B cell (primary cell): ENCODE measurements at regions not wholly inside any gene's neighbourhood (a gene's known extent, or its start where the extent isn't known, plus 50 kb on each side); places are given as distances from the start of the nearest gene placed in this dataset.

Experiments
- ATAC-seq: fragments of 200-7000 bp; cut with Tn5 transposase; one replicate; pipeline ENCODE4 v1.10.0; 2021; ENCODE audit warnings: low read depth, mild to moderate bottlenecking, moderate number of reproducible peaks, moderate library complexity
- CTCF ChIA-PET: fragments of 350-600 bp; sonication (Branson Sonifier 250); formaldehyde crosslinking; loops from one replicate; lab custom pipeline; 2021; ENCODE audit warnings: antibody characterized with exemption, inconsistent platforms; lab: Charles Lee
- POLR2A ChIA-PET: fragments of 350-600 bp; sonication (Branson Sonifier 250); formaldehyde crosslinking; loops from one replicate; lab custom pipeline; 2021; ENCODE audit warnings: antibody characterized with exemption; lab: Charles Lee
- DNase-seq: peaks from one replicate; pipeline ENCODE4 v3.0.0; 2013
- H2AFZ ChIP-seq: 2 replicates; pipeline ENCODE4 v1.6.1; 2012; ENCODE audit warnings: mild to moderate bottlenecking, low read depth, low read length; ENCODE audit not compliant: insufficient read depth, poor library complexity, severe bottlenecking
- H3K27ac ChIP-seq, 2 donors: 1 replicate in 1 of 2; 2 replicates in 1 of 2; pipeline ENCODE4 v1.5.1; 2012 to 2013; ENCODE audit warnings: low read length in 2 of 2, mild to moderate bottlenecking in 2 of 2, moderate library complexity in 1 of 2
- H3K27me3 ChIP-seq, 4 experiments: fragments of 200-600 bp in 1 of 4; sonication (generic) in 1 of 4; replicated peaks in 1 of 4; 1 replicate in 2 of 4; 2 replicates in 2 of 4; pipeline versions ENCODE4 v1.6.1 to v1.7.0; 2013 to 2016; ENCODE audit warnings: low read length in 3 of 4, mild to moderate bottlenecking in 2 of 4, mixed read lengths in 1 of 4, moderate library complexity in 1 of 4; ENCODE audit not compliant: insufficient read depth in 4 of 4, control insufficient read depth in 3 of 4; ENCODE audit errors: control extremely low read depth in 1 of 4
- H3K36me3 ChIP-seq, 2 experiments: replicated peaks in 1 of 2; 1 replicate in 1 of 2; 2 replicates in 1 of 2; pipeline versions ENCODE4 v1.6.1 to v1.7.1; 2013; ENCODE audit warnings: low read length in 1 of 2; ENCODE audit not compliant: insufficient read depth in 2 of 2, control insufficient read depth in 1 of 2; ENCODE audit errors: control extremely low read depth in 1 of 2, extremely low read depth in 1 of 2
- H3K4me1 ChIP-seq, 2 donors: fragments of 200-600 bp in 1 of 2; sonication (generic) in 1 of 2; 1 replicate in 1 of 2; 2 replicates in 1 of 2; pipeline versions ENCODE4 v1.5.1 to v1.6.1; 2013 to 2017; ENCODE audit warnings: low read length in 2 of 2; ENCODE audit not compliant: control insufficient read depth in 2 of 2, insufficient read depth in 2 of 2
- H3K4me2 ChIP-seq: replicated peaks from 2 replicates; pipeline ENCODE3; 2012; ENCODE audit warnings: mild to moderate bottlenecking, low read depth, low read length; ENCODE audit not compliant: poor library complexity, severe bottlenecking
- H3K4me3 ChIP-seq, 5 experiments: fragments of 200-600 bp in 1 of 5; sonication (generic) in 1 of 5; 1 replicate in 3 of 5; 2 replicates in 2 of 5; pipeline versions ENCODE4 v1.5.1 to v1.7.0; 2011 to 2016; ENCODE audit warnings: low read length in 4 of 5, mild to moderate bottlenecking in 4 of 5, low read depth in 2 of 5, control low read depth in 1 of 5, moderate library complexity in 1 of 5; ENCODE audit not compliant: insufficient read depth in 1 of 5; ENCODE audit errors: control extremely low read depth in 1 of 5, extremely low read depth in 1 of 5
- H3K79me2 ChIP-seq: fragments of 200-600 bp; sonication (generic); one replicate; pipeline ENCODE4 v1.6.0; 2016; ENCODE audit warnings: low read length; ENCODE audit not compliant: control insufficient read depth, insufficient read depth
- H3K9ac ChIP-seq: fragments of 200-600 bp; sonication (generic); 2 replicates; pipeline ENCODE4 v1.6.1; 2017; ENCODE audit warnings: mild to moderate bottlenecking, low read length, moderate library complexity
- H3K9me3 ChIP-seq, 3 donors: one replicate each; pipeline versions ENCODE4 v1.6.1 to v1.7.1; 2013; ENCODE audit warnings: low read length in 2 of 3; ENCODE audit not compliant: control insufficient read depth in 2 of 3, insufficient read depth in 1 of 3; ENCODE audit errors: control extremely low read depth in 1 of 3
- H4K20me1 ChIP-seq: 2 replicates; pipeline ENCODE4 v1.6.0; 2012; ENCODE audit warnings: mild to moderate bottlenecking, low read length; ENCODE audit not compliant: insufficient read depth, control insufficient read depth, poor library complexity, severe bottlenecking
- H3K27ac Mint-ChIP-seq: one replicate; pipeline ENCODE4 v1.8.0; 2021; ENCODE audit warnings: mixed read lengths
- H3K27me3 Mint-ChIP-seq: one replicate; pipeline ENCODE4 v1.8.0; 2021; ENCODE audit warnings: mixed read lengths
- H3K4me1 Mint-ChIP-seq: one replicate; pipeline ENCODE4 v1.8.0; 2021; ENCODE audit warnings: mixed read lengths
- H3K4me3 Mint-ChIP-seq: one replicate; pipeline ENCODE4 v1.8.0; 2021; ENCODE audit warnings: mixed read lengths
- H3K9me3 Mint-ChIP-seq: one replicate; pipeline ENCODE4 v1.8.0; 2022; ENCODE audit warnings: mixed read lengths; ENCODE audit not compliant: insufficient read depth
- EZH2 ChIP-seq: IDR thresholded peaks from 2 replicates; pipeline ENCODE4 v1.6.1; 2012; ENCODE audit warnings: borderline replicate concordance, low read depth, mild to moderate bottlenecking, moderate library complexity, low read length; ENCODE audit not compliant: insufficient read depth, poor library complexity, severe bottlenecking
- WGBS: methylation state at CpG from one replicate; pipeline ENCODE4 v1.1.5; 2013; ENCODE audit warnings: missing lambda C conversion rate; ENCODE audit not compliant: insufficient coverage; 5-methylcytosine and 5-hydroxymethylcytosine counted together
- intact Hi-C: fragments of 100-400 bp; cut with micrococcal nuclease; formaldehyde crosslinking; loops from one replicate; pipeline ENCODE4 v1.10.0; 2022
- TF ChIP-seq, protein P1 (sequence below): fragments of 200-600 bp; IDR thresholded peaks from one replicate; pipeline ENCODE4 v1.8.0; 2022; ENCODE audit warnings: antibody characterized with exemption, mild to moderate bottlenecking

DNA sequence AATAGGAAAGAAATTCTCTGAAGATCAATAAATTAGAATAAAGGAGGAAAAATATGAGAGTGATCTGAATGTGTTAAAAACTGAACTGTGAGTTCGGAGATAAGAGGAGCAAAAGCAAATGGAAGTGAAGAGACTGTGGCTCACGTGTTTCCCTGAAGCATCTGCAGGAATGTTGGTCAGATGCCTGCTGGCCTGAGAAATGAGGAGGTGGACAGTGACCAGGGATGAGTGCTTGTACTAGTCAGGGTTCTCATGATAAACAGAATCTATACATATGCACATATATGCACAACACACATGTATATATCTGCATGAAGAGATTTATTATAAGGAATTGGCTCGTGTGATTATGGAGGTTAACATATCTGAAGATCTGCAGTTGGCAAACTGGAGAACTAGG is 103.4 kb upstream of the TIAM1 start:
- H3K27me3 Mint-ChIP-seq: no peaks in the 10 kb centered on the region
- Histone ChIP-seq H3K4me1 (peaks cover 4 to 6% of the 10 kb centered on the region in 2 donors), H2AFZ (no peak overlapping the region), H3K36me3 (no peaks in the 10 kb centered on the region), H3K27ac (no peak overlapping the region), H3K9me3 (peaks cover 0 to under 1% (median 0%) of the 10 kb centered on the region in 3 donors), H4K20me1 (no peaks in the 10 kb centered on the region), H3K27me3 (no peaks in the 10 kb centered on the region), H3K79me2 (no peaks in the 10 kb centered on the region), H3K4me3 (no peak overlapping the region), H3K4me2 (no peak overlapping the region), H3K9ac (no peak overlapping the region)
- no peak overlapping the region for H3K4me3 Mint-ChIP-seq
- no peak overlapping the region for H3K27ac Mint-ChIP-seq
- 43% methylated on average over 2 of the region's 3 CpGs for WGBS
- intact Hi-C loops: no loop called here
- POLR2A ChIA-PET: no interaction called here
- DNase-seq (no peak), ATAC-seq (no peak)
- H3K9me3 Mint-ChIP-seq: no peaks in the 10 kb centered on the region
- peaks cover 7% of the 10 kb centered on the region for H3K4me1 Mint-ChIP-seq
- TF ChIP-seq EZH2: no peak
- TF ChIP-seq, protein P1, sequence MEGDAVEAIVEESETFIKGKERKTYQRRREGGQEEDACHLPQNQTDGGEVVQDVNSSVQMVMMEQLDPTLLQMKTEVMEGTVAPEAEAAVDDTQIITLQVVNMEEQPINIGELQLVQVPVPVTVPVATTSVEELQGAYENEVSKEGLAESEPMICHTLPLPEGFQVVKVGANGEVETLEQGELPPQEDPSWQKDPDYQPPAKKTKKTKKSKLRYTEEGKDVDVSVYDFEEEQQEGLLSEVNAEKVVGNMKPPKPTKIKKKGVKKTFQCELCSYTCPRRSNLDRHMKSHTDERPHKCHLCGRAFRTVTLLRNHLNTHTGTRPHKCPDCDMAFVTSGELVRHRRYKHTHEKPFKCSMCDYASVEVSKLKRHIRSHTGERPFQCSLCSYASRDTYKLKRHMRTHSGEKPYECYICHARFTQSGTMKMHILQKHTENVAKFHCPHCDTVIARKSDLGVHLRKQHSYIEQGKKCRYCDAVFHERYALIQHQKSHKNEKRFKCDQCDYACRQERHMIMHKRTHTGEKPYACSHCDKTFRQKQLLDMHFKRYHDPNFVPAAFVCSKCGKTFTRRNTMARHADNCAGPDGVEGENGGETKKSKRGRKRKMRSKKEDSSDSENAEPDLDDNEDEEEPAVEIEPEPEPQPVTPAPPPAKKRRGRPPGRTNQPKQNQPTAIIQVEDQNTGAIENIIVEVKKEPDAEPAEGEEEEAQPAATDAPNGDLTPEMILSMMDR: no peak
- CTCF ChIA-PET: no interaction called here

DNA sequence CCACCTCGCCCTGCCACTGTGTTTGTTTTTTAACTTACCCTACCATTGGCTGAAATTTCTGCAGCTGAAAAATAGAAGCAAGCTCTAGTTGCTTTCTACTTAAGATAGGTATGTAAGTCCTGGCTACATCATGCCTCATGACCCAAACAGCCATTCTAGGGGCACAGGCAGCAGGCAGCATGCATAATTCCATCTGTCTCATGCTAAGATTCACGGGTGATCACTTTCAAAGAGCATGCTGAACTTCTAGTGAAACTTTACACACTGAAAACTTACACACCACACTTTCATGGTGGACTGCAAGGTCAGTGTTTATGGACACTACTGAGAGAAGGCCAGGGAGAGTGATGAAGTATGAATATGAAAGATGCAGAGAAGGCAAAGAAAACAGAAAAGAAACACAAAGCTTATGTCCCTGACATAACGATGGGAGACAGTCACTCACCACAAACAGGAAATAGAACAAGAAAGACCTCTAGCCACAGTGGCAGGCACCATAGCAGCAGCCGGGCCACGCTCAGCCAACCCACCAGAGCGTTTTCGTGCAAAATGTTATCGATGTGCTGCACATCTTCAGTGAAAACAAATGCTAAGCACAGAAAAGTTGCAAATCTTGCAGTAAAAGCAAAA is 102.3 kb upstream of the TIAM1 start:
- no peak for TF ChIP-seq EZH2
- TF ChIP-seq, protein P1: no peak

More for the DNA sequence above, 102.3 kb upstream of the TIAM1 start:
- ATAC-seq (no peak), DNase-seq (peak; percentile 4)
- ChIA-PET POLR2A (no interaction called here), CTCF (no interaction called here)
- Mint-ChIP-seq H3K4me1 (peaks cover 7% of the 10 kb centered on the region), H3K4me3 (peak overlapping the region; percentile 8), H3K9me3 (no peaks in the 10 kb centered on the region), H3K27me3 (peaks cover 3% of the 10 kb centered on the region), H3K27ac (no peak overlapping the region)
- Histone ChIP-seq H3K79me2 (no peaks in the 10 kb centered on the region), H3K9me3 (peaks cover 0 to 10% (median 3%) of the 10 kb centered on the region in 3 donors), H3K9ac (no peak overlapping the region), H4K20me1 (no peaks in the 10 kb centered on the region), H3K4me2 (no peak overlapping the region), H3K27me3 (peaks cover 0 to 2% (median 0%) of the 10 kb centered on the region in 4 experiments), H2AFZ (peak overlapping the region; percentile 62), H3K27ac (no peak overlapping the region), H3K36me3 (no peaks in the 10 kb centered on the region), H3K4me3 (no peak overlapping the region), H3K4me1 (peaks cover 4 to 6% of the 10 kb centered on the region in 2 donors)
- 16% methylated on average over 5 of the region's 8 CpGs for WGBS
- intact Hi-C loops: no loop called here
